ENCODE measurements at regions not wholly inside any gene's neighbourhood (a gene's known extent, or its start where the extent isn't known, plus 50 kb on each side); places are given as distances from the start of the nearest gene placed in this dataset.

DNA sequence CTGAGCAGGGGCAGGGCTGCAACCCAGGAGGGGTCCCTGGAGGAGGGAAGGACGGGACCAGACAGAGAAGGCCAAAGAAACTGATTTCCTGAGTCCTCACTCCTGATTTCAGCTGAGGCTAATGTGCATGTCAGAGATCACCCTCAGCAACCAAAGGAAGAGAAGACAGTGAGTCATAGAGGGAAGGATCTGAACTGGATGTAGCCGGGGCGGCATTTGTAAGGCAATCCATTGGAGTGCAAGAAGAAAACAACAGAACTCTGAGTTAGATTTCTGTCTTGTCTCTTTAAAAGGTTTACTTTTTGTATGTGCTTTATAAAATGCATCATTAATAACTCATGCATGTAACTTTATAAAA is 105.3 kb upstream of the AGBL1 start:
- TF ChIP-seq, protein P1, sequence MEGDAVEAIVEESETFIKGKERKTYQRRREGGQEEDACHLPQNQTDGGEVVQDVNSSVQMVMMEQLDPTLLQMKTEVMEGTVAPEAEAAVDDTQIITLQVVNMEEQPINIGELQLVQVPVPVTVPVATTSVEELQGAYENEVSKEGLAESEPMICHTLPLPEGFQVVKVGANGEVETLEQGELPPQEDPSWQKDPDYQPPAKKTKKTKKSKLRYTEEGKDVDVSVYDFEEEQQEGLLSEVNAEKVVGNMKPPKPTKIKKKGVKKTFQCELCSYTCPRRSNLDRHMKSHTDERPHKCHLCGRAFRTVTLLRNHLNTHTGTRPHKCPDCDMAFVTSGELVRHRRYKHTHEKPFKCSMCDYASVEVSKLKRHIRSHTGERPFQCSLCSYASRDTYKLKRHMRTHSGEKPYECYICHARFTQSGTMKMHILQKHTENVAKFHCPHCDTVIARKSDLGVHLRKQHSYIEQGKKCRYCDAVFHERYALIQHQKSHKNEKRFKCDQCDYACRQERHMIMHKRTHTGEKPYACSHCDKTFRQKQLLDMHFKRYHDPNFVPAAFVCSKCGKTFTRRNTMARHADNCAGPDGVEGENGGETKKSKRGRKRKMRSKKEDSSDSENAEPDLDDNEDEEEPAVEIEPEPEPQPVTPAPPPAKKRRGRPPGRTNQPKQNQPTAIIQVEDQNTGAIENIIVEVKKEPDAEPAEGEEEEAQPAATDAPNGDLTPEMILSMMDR (conservative IDR thresholded peaks at IDR 0.05 in 1 of 2, IDR thresholded peaks at IDR 0.05 in 1 of 2; ENCODE audit: extremely low read depth in 1 of 2, insufficient read depth in 1 of 2, low read depth in 1 of 2, low read length in 2 of 2): no peak
- no peak for TF ChIP-seq EZH2 (IDR thresholded peaks at IDR 0.05; ENCODE audit: borderline replicate concordance, low read length)
